ENCODE measurements at regions not wholly inside any gene's neighbourhood (a gene's known extent, or its start where the extent isn't known, plus 50 kb on each side); places are given as distances from the start of the nearest gene placed in this dataset.

DNA sequence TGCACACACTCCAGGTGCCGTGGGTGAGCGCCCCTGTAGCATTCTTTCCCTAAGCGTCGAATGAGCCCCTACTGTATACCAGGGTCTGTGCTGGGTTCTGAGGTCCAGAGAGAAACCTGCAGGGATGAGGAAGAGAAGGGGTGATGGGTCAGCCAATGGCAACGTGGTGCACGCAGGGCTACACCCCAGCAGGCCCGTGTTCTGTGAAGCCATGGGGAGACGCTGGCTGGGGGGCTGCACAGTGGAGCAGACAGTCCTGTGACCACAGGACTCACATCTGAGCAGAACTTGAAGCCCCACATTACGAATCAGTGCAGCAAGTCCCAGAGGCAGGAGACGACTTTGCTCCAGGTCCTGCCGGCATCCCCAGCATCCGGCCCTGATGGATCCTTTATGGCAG is 1481.4 kb downstream of the BRD1 start:
- no peak for TF ChIP-seq POLR2A (IDR thresholded peaks at IDR 0.05)
- TF ChIP-seq, protein P1, sequence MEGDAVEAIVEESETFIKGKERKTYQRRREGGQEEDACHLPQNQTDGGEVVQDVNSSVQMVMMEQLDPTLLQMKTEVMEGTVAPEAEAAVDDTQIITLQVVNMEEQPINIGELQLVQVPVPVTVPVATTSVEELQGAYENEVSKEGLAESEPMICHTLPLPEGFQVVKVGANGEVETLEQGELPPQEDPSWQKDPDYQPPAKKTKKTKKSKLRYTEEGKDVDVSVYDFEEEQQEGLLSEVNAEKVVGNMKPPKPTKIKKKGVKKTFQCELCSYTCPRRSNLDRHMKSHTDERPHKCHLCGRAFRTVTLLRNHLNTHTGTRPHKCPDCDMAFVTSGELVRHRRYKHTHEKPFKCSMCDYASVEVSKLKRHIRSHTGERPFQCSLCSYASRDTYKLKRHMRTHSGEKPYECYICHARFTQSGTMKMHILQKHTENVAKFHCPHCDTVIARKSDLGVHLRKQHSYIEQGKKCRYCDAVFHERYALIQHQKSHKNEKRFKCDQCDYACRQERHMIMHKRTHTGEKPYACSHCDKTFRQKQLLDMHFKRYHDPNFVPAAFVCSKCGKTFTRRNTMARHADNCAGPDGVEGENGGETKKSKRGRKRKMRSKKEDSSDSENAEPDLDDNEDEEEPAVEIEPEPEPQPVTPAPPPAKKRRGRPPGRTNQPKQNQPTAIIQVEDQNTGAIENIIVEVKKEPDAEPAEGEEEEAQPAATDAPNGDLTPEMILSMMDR (IDR thresholded peaks at IDR 0.05), result no peak

Data from heart left ventricle (tissue), 13 donors.